ENCODE measurements at regions not wholly inside any gene's neighbourhood (a gene's known extent, or its start where the extent isn't known, plus 50 kb on each side); places are given as distances from the start of the nearest gene placed in this dataset.

GRCh38 chr14:38394767-38395166 is 138.9 kb upstream of the CLEC14A start:
- TF ChIP-seq POLR2A (IDR thresholded peaks at IDR 0.05; ENCODE audit: low read depth, low read length) = no peak
- no peak for TF ChIP-seq TAF1 (IDR thresholded peaks at IDR 0.05; ENCODE audit: low read depth, low read length)
- TF ChIP-seq SPI1 (IDR thresholded peaks at IDR 0.05; ENCODE audit: low read depth, low read length) = no peak
- no peak for TF ChIP-seq POLR2AphosphoS5 (IDR thresholded peaks at IDR 0.05; ENCODE audit: low read depth, low read length)
- TF ChIP-seq POU2F2 (IDR thresholded peaks at IDR 0.05; ENCODE audit: low read depth, low read length) = no peak
- TF ChIP-seq PAX5 (IDR thresholded peaks at IDR 0.05; ENCODE audit: insufficient read depth, low read length, severe bottlenecking) = no peak

Measured in GM12891 (cell line).